ENCODE measurements at regions not wholly inside any gene's neighbourhood (a gene's known extent, or its start where the extent isn't known, plus 50 kb on each side); places are given as distances from the start of the nearest gene placed in this dataset.

GRCh38 chr13:50634339-50634738 lies 209.2 kb downstream of the DLEU7 start:
- H3K27me3 ChIP-seq (ENCODE audit: control insufficient read depth, insufficient read depth, low read length), result no peaks in the 10 kb centered on the region; the same call in 1 of the 2 replicates
- no peaks in the 10 kb centered on the region for H3K36me3 ChIP-seq (ENCODE audit: control insufficient read depth, insufficient read depth, low read length)
- no peak for TF ChIP-seq CTCF (IDR thresholded peaks at IDR 0.05; ENCODE audit: insufficient read depth, low read depth, low read length)
- DNase-seq (ENCODE audit: low read depth), result no peak
- ChIA-PET POLR2A (no interaction called here), CTCF (no interaction called here)
- no peak overlapping the region for H3K4me3 ChIP-seq (ENCODE audit: low read depth, low read length)

GRCh38 chr13:50635504-50635903 lies 208.0 kb downstream of the DLEU7 start:
- no peak for DNase-seq (ENCODE audit: low read depth)
- Histone ChIP-seq H3K27me3 (ENCODE audit: control insufficient read depth, insufficient read depth, low read length) (peaks cover 1% of the 10 kb centered on the region; the same call in 1 of the 2 replicates), H3K4me3 (ENCODE audit: low read depth, low read length) (no peak overlapping the region), H3K36me3 (ENCODE audit: control insufficient read depth, insufficient read depth, low read length) (no peaks in the 10 kb centered on the region)
- CTCF ChIA-PET, result interaction anchor here (1.3 kb wide), 1 partner anchor 18 kb away, joined by 4 read pairs; no protein-coding TSS in a partner anchor
- POLR2A ChIA-PET, result no interaction called here
- TF ChIP-seq CTCF (IDR thresholded peaks at IDR 0.05; ENCODE audit: insufficient read depth, low read depth, low read length), result no peak

GRCh38 chr13:50636007-50636704 lies 207.3 kb downstream of the DLEU7 start:
- ChIA-PET POLR2A (no interaction called here), CTCF (interaction anchor here (1.3 kb wide), 1 partner anchor 19 kb away, joined by 4 read pairs; no protein-coding TSS in a partner anchor)
- TF ChIP-seq CTCF (IDR thresholded peaks at IDR 0.05; ENCODE audit: insufficient read depth, low read depth, low read length), result no peak
- H3K36me3 ChIP-seq (ENCODE audit: control insufficient read depth, insufficient read depth, low read length), result no peaks in the 10 kb centered on the region
- DNase-seq (ENCODE audit: low read depth), result no peak
- peaks cover 1% of the 10 kb centered on the region; the same call in 1 of the 2 replicates for H3K27me3 ChIP-seq (ENCODE audit: control insufficient read depth, insufficient read depth, low read length)
- no peak overlapping the region for H3K4me3 ChIP-seq (ENCODE audit: low read depth, low read length)

GRCh38 chr13:50643060-50643459 lies 200.4 kb downstream of the DLEU7 start:
- Histone ChIP-seq H3K27me3 (ENCODE audit: control insufficient read depth, insufficient read depth, low read length) (0 out of 2 replicates have a peak, but pooled peaks cover 1% of the 10 kb centered on the region), H3K36me3 (ENCODE audit: control insufficient read depth, insufficient read depth, low read length) (no peaks in the 10 kb centered on the region), H3K4me3 (ENCODE audit: low read depth, low read length) (no peak overlapping the region)
- ChIA-PET CTCF (no interaction called here), POLR2A (no interaction called here)
- no peak for DNase-seq (ENCODE audit: low read depth)
- no peak for TF ChIP-seq CTCF (IDR thresholded peaks at IDR 0.05; ENCODE audit: insufficient read depth, low read depth, low read length)

- no peak for DNase-seq (ENCODE audit: low read depth)
- Histone ChIP-seq H3K27me3 (ENCODE audit: control insufficient read depth, insufficient read depth, low read length) (0 out of 2 replicates have a peak, but pooled peaks cover 1% of the 10 kb centered on the region), H3K4me3 (ENCODE audit: low read depth, low read length) (no peak overlapping the region), H3K36me3 (ENCODE audit: control insufficient read depth, insufficient read depth, low read length) (no peaks in the 10 kb centered on the region)
- ChIA-PET POLR2A (no interaction called here), CTCF (no interaction called here)
- TF ChIP-seq CTCF (IDR thresholded peaks at IDR 0.05; ENCODE audit: insufficient read depth, low read depth, low read length), result no peak
These were observed 199.2 kb downstream of the DLEU7 start for GRCh38 chr13:50644081-50644871.

Measured in BJ (cell line).